ENCODE measurements at regions not wholly inside any gene's neighbourhood (a gene's known extent, or its start where the extent isn't known, plus 50 kb on each side); places are given as distances from the start of the nearest gene placed in this dataset.

- no peaks in the 10 kb centered on the region for H3K4me1 ChIP-seq (ENCODE audit: control insufficient read depth, insufficient read depth, low read length)
- no peak overlapping the region for H3K4me3 ChIP-seq (ENCODE audit: low read depth, low read length)
- ChIA-PET CTCF (no interaction called here), POLR2A (no interaction called here)
- H3K36me3 ChIP-seq (ENCODE audit: control insufficient read depth in 2 of 2, insufficient read depth in 1 of 2, low read length in 2 of 2): no peaks in the 10 kb centered on the region
- H3K27ac ChIP-seq (ENCODE audit: extremely low read depth, low read depth, low read length): no peak overlapping the region
- TF ChIP-seq ZNF433 (tag by site-specific recombination; IDR thresholded peaks at IDR 0.05; ENCODE audit: low read depth) (no peak), REPIN1 (tag by site-specific recombination; IDR thresholded peaks at IDR 0.05; ENCODE audit: low read depth) (no peak), ZNF747 (tag by site-specific recombination; IDR thresholded peaks at IDR 0.05) (no peak), ZNF335 (tag by site-specific recombination; conservative IDR thresholded peaks at IDR 0.05) (no peak), GLI2 (tag by site-specific recombination; IDR thresholded peaks at IDR 0.05; ENCODE audit: borderline replicate concordance, low read depth) (no peak), SP2 (tag by site-specific recombination; IDR thresholded peaks at IDR 0.05) (no peak), ZNF157 (tag by site-specific recombination; IDR thresholded peaks at IDR 0.05) (no peak), ZNF544 (tag by site-specific recombination; IDR thresholded peaks at IDR 0.05) (no peak), ZBTB49 (tag by site-specific recombination; IDR thresholded peaks at IDR 0.05; ENCODE audit: low read depth) (no peak), ZNF791 (tag by site-specific recombination; IDR thresholded peaks at IDR 0.05) (no peak), SCRT1 (tag by site-specific recombination; IDR thresholded peaks at IDR 0.05; ENCODE audit: borderline replicate concordance) (no peak), ZBTB8A (tag by site-specific recombination; IDR thresholded peaks at IDR 0.05) (no peak), ZNF175 (tag by site-specific recombination; IDR thresholded peaks at IDR 0.05) (no peak), ZNF660 (tag by site-specific recombination; IDR thresholded peaks at IDR 0.05) (no peak), ZNF585B (tag by site-specific recombination; IDR thresholded peaks at IDR 0.05) (no peak), BCL11A (tag by site-specific recombination; IDR thresholded peaks at IDR 0.05; ENCODE audit: low read depth) (no peak), BCL6B (tag by site-specific recombination; IDR thresholded peaks at IDR 0.05) (no peak), ZNF174 (tag by site-specific recombination; IDR thresholded peaks at IDR 0.05) (no peak)
- no peaks in the 10 kb centered on the region for H3K9me3 ChIP-seq (ENCODE audit: control insufficient read depth, insufficient read depth, low read depth, low read length)
Measured at GRCh38 chr10:6813306-6813705, 233.2 kb upstream of the PRKCQ start.

- no peaks in the 10 kb centered on the region for H3K4me1 ChIP-seq (ENCODE audit: control insufficient read depth, insufficient read depth, low read length)
- H3K9me3 ChIP-seq (ENCODE audit: control insufficient read depth, insufficient read depth, low read depth, low read length): no peaks in the 10 kb centered on the region
- H3K4me3 ChIP-seq (ENCODE audit: low read depth, low read length): no peak overlapping the region
- ChIA-PET POLR2A (no interaction called here), CTCF (interaction anchor here (0.5 to 0.8 kb wide), 2 partner anchors 27 to 103 kb away, joined by 3 to 4 read pairs; no protein-coding TSS in a partner anchor)
- TF ChIP-seq ZNF341 (tag by site-specific recombination; IDR thresholded peaks at IDR 0.05; ENCODE audit: low read depth) (peak; percentile 45; the same call in 1 of the 2 replicates), ZBTB1 (tag by site-specific recombination; IDR thresholded peaks at IDR 0.05) (no peak), HOXD13 (CRISPR knock-in tag; IDR thresholded peaks at IDR 0.05; ENCODE audit: borderline replicate concordance) (no peak)
- no peaks in the 10 kb centered on the region for H3K36me3 ChIP-seq (ENCODE audit: control insufficient read depth in 2 of 2, insufficient read depth in 1 of 2, low read length in 2 of 2)
- H3K27ac ChIP-seq (ENCODE audit: extremely low read depth, low read depth, low read length): no peak overlapping the region
Measured at GRCh38 chr10:6811153-6811552, 231.1 kb upstream of the PRKCQ start.

- ChIA-PET CTCF (no interaction called here), POLR2A (no interaction called here)
- Histone ChIP-seq H3K36me3 (ENCODE audit: control insufficient read depth in 2 of 2, insufficient read depth in 1 of 2, low read length in 2 of 2) (no peaks in the 10 kb centered on the region), H3K9me3 (ENCODE audit: control insufficient read depth, insufficient read depth, low read depth, low read length) (no peaks in the 10 kb centered on the region), H3K4me3 (ENCODE audit: low read depth, low read length) (no peak overlapping the region), H3K27ac (ENCODE audit: extremely low read depth, low read depth, low read length) (no peak overlapping the region), H3K4me1 (ENCODE audit: control insufficient read depth, insufficient read depth, low read length) (no peaks in the 10 kb centered on the region)
- TF ChIP-seq ZNF580 (tag by site-specific recombination; IDR thresholded peaks at IDR 0.05) (no peak), ZNF513 (tag by site-specific recombination; IDR thresholded peaks at IDR 0.05) (no peak), ZNF677 (tag by site-specific recombination; IDR thresholded peaks at IDR 0.05) (no peak), ZNF488 (tag by site-specific recombination; IDR thresholded peaks at IDR 0.05) (no peak), KLF8 (tag by site-specific recombination; IDR thresholded peaks at IDR 0.05) (no peak), ZNF214 (tag by site-specific recombination; IDR thresholded peaks at IDR 0.05; ENCODE audit: borderline replicate concordance) (no peak)
Measured at GRCh38 chr10:6803427-6803783, 223.3 kb upstream of the PRKCQ start.

Data from HEK293 (cell line).